Endothelial cell of umbilical vein (primary cell): ENCODE measurements at regions not wholly inside any gene's neighbourhood (a gene's known extent, or its start where the extent isn't known, plus 50 kb on each side); places are given as distances from the start of the nearest gene placed in this dataset.

Experiments
- BruUV-seq: library from RNA; stranded (reverse); fragments of 400-500 nt; replicated peaks from 2 replicates; lab custom pipeline; 2021; lab: Mats Ljungman, UMichigan
- CTCF ChIA-PET: fragments of 300-600, 350-600 bp; sonication (Branson Sonifier 250); formaldehyde crosslinking; loops from one replicate; lab custom pipeline; 2021; ENCODE audit warnings: antibody characterized with exemption, inconsistent platforms; lab: Charles Lee
- POLR2A ChIA-PET: fragments of 300-600, 350-600 bp; sonication (Branson Sonifier 250); formaldehyde crosslinking; loops from one replicate; lab custom pipeline; 2021; ENCODE audit warnings: antibody characterized with exemption, inconsistent platforms; lab: Charles Lee
- DNase-seq: peaks from one replicate; pipeline ENCODE4 v3.0.0-alpha.2; 2011; ENCODE audit warnings: low read depth, low spot score
- FAIRE-seq: peaks from 2 replicates; lab custom pipeline; 2011; peaks lifted over from hg19 to GRCh38; lab: Jason Lieb, UNC
- H2AFZ ChIP-seq: 2 replicates; pipeline ENCODE4 v1.6.0; 2012; ENCODE audit warnings: low read depth, low read length, control low read depth, inconsistent platforms
- H3K27ac ChIP-seq: 2 replicates; pipeline ENCODE4 v1.5.1; 2011; ENCODE audit warnings: low read depth, mild to moderate bottlenecking, control low read depth, low read length, moderate library complexity; ENCODE audit not compliant: insufficient read depth
- H3K27me3 ChIP-seq, 2 experiments: 2 replicates each; pipeline versions ENCODE4 v1.6.0 to v1.6.1; 2011; ENCODE audit warnings: low read length in 2 of 2, mixed read lengths in 1 of 2; ENCODE audit not compliant: control insufficient read depth in 2 of 2, insufficient read depth in 2 of 2
- H3K36me3 ChIP-seq, 2 experiments: 2 replicates in 1 of 2; 3 replicates in 1 of 2; pipeline ENCODE4 v1.5.1; 2011; ENCODE audit warnings: low read length in 2 of 2, mild to moderate bottlenecking in 1 of 2, moderate library complexity in 1 of 2; ENCODE audit not compliant: control insufficient read depth in 2 of 2, insufficient read depth in 2 of 2; ENCODE audit errors: extremely low read depth in 1 of 2
- H3K4me1 ChIP-seq: 3 replicates; pipeline ENCODE4 v1.5.1; 2011; ENCODE audit warnings: mild to moderate bottlenecking, low read length; ENCODE audit not compliant: control insufficient read depth, insufficient read depth; ENCODE audit errors: extremely low read depth
- H3K4me2 ChIP-seq: 2 replicates; pipeline ENCODE4 v1.6.1; 2011; ENCODE audit warnings: low read length, control low read depth, mixed read lengths; ENCODE audit not compliant: insufficient read depth
- H3K4me3 ChIP-seq, 3 experiments: fragments of 200-600 bp in 1 of 3; sonication (generic), shearing (Covaris generic) in 1 of 3; replicated peaks in 1 of 3; 2 replicates each; pipeline ENCODE4 v1.5.1; 2011 to 2016; ENCODE audit warnings: control low read depth in 3 of 3, low read length in 3 of 3, mild to moderate bottlenecking in 2 of 3, inconsistent platforms in 1 of 3, low read depth in 1 of 3, moderate library complexity in 1 of 3; ENCODE audit not compliant: insufficient read depth in 1 of 3
- H3K79me2 ChIP-seq: 2 replicates; pipeline ENCODE4 v1.6.0; 2012; ENCODE audit warnings: low read length, inconsistent platforms; ENCODE audit not compliant: control insufficient read depth, insufficient read depth
- H3K9ac ChIP-seq: replicated peaks from 2 replicates; pipeline ENCODE3; 2011; ENCODE audit warnings: low read length, control low read depth; ENCODE audit not compliant: insufficient read depth; ENCODE audit errors: extremely low read depth
- H3K9me1 ChIP-seq: replicated peaks from 3 replicates; pipeline ENCODE4 v1.6.0; 2011; ENCODE audit warnings: mild to moderate bottlenecking, low read length; ENCODE audit not compliant: control insufficient read depth, insufficient read depth; ENCODE audit errors: extremely low read depth
- H3K9me3 ChIP-seq: replicated peaks from 2 replicates; pipeline ENCODE4 v1.5.1; 2012; ENCODE audit warnings: low read length, inconsistent platforms; ENCODE audit not compliant: control insufficient read depth, insufficient read depth
- H4K20me1 ChIP-seq: replicated peaks from 2 replicates; pipeline ENCODE3; 2011; ENCODE audit warnings: mild to moderate bottlenecking, low read length; ENCODE audit not compliant: control insufficient read depth, insufficient read depth; ENCODE audit errors: extremely low read depth
- EZH2 ChIP-seq: IDR thresholded peaks from 2 replicates; pipeline ENCODE4 v1.6.1; 2012; ENCODE audit warnings: borderline replicate concordance, low read depth, mild to moderate bottlenecking, moderate library complexity, low read length, inconsistent platforms; ENCODE audit not compliant: severe bottlenecking
- GATA2 ChIP-seq: IDR thresholded peaks from 2 replicates; pipeline ENCODE4 v1.7.0; 2011; ENCODE audit warnings: low read depth, mild to moderate bottlenecking, moderate library complexity, mixed read lengths, low read length; ENCODE audit not compliant: insufficient read length, insufficient read depth
- JUN ChIP-seq: IDR thresholded peaks from 2 replicates; pipeline ENCODE4 v1.6.1; 2011; ENCODE audit warnings: borderline replicate concordance, low read depth; ENCODE audit not compliant: insufficient read length, insufficient read depth
- MAX ChIP-seq: IDR thresholded peaks from 2 replicates; pipeline ENCODE4 v1.6.1; 2011; ENCODE audit not compliant: insufficient read depth, insufficient read length
- MYC ChIP-seq: IDR thresholded peaks from one replicate; pipeline ENCODE4 v1.6.1; 2011; ENCODE audit warnings: mild to moderate bottlenecking, low read depth, low read length
- POLR2AphosphoS5 ChIP-seq: IDR thresholded peaks from 2 replicates; pipeline ENCODE4 v1.6.1; 2012; ENCODE audit warnings: low read depth, mild to moderate bottlenecking, control low read depth, low read length, moderate library complexity; ENCODE audit not compliant: insufficient read depth
- dilution Hi-C: fragments of 300-500 bp; cut with MboI; formaldehyde crosslinking; loops from one replicate; pipeline ENCODE4 v1.15.0; 2019; ENCODE audit warnings: low sequenced_read_pairs; ENCODE audit not compliant: extremely low pct_ligation_motif_present
- intact Hi-C: fragments of 100-400 bp; cut with micrococcal nuclease; formaldehyde crosslinking; loops from one replicate; pipeline ENCODE4 v1.10.0; 2022
- TF ChIP-seq, protein P1 (sequence below), 2 donors: IDR thresholded peaks; 1 replicate in 1 of 2; 2 replicates in 1 of 2; pipeline ENCODE4 v1.5.1; 2011; ENCODE audit warnings: low read length in 2 of 2, mild to moderate bottlenecking in 2 of 2, moderate library complexity in 2 of 2, control low read depth in 1 of 2, inconsistent platforms in 1 of 2, low read depth in 1 of 2; ENCODE audit not compliant: insufficient read depth in 1 of 2; ENCODE audit errors: extremely low read depth in 1 of 2

- H3K36me3 ChIP-seq: no peaks in the 10 kb centered on the region
- dilution Hi-C loops (no loop called here), intact Hi-C loops (no loop called here)
- H3K4me2 ChIP-seq: no peak overlapping the region
- H3K4me3 ChIP-seq: no peak overlapping the region
- H3K9me3 ChIP-seq: no peaks in the 10 kb centered on the region
- no peak overlapping the region for H3K9ac ChIP-seq
- POLR2A ChIA-PET: no interaction called here
- H3K4me1 ChIP-seq: no peaks in the 10 kb centered on the region
- H3K79me2 ChIP-seq: no peaks in the 10 kb centered on the region
- no peak for DNase-seq
- H2AFZ ChIP-seq: no peak overlapping the region
- no TSS peak for BruUV-seq
- CTCF ChIA-PET: no interaction called here
- H3K27me3 ChIP-seq: no peaks in the 10 kb centered on the region
- no peaks in the 10 kb centered on the region for H3K9me1 ChIP-seq
- TF ChIP-seq JUN: no peak
- no peak for TF ChIP-seq EZH2
- TF ChIP-seq, protein P1, sequence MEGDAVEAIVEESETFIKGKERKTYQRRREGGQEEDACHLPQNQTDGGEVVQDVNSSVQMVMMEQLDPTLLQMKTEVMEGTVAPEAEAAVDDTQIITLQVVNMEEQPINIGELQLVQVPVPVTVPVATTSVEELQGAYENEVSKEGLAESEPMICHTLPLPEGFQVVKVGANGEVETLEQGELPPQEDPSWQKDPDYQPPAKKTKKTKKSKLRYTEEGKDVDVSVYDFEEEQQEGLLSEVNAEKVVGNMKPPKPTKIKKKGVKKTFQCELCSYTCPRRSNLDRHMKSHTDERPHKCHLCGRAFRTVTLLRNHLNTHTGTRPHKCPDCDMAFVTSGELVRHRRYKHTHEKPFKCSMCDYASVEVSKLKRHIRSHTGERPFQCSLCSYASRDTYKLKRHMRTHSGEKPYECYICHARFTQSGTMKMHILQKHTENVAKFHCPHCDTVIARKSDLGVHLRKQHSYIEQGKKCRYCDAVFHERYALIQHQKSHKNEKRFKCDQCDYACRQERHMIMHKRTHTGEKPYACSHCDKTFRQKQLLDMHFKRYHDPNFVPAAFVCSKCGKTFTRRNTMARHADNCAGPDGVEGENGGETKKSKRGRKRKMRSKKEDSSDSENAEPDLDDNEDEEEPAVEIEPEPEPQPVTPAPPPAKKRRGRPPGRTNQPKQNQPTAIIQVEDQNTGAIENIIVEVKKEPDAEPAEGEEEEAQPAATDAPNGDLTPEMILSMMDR (IDR thresholded peaks at IDR 0.05; ENCODE audit: extremely low read depth in 1 of 2, insufficient read depth in 1 of 2, low read depth in 1 of 2, low read length in 2 of 2): no peak
- no peak for TF ChIP-seq POLR2AphosphoS5
- H4K20me1 ChIP-seq: no peaks in the 10 kb centered on the region
- FAIRE-seq: no peak
- no peak overlapping the region for H3K27ac ChIP-seq
Measured at GRCh38 chr1:240693036-240693435, 81.1 kb upstream of the GREM2 start.

DNA sequence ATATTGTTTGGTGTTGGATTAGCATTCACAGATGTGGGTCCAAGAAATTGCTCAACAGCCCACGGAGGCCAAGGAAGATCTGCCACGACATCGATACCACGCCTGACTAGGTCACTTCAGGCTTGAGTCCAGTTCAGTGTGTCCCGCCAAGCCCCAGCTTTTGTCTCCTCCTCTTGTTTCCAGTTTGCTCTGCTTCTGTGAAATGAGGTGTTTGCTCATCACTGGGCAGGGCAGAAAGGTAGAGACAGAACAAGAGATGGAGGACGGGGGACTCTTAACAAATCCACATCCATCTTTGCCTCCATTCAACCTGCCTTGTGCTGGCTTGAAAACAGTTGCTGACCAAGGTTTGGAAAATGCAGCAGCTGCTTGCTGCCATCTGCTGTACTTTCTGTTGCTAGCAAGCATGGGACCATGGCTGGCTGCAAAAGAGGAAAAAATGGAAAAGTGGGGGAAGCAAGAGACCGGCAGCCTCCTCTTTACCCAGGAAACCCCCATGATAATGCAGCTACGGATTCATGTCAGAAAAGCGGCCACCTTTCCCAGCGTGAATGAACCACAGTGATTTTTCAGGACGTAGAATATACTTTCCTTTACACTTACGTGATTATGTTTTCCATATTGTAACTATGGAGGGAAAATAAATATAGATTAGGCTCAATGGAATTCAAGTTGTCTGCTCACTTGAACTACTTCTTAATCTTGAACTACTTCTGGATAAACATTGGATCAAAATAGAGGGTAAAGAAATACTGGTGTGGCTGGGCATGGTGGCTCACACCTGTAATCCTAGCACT is 80.2 kb upstream of the GREM2 start:
- dilution Hi-C loops (no loop called here), intact Hi-C loops (no loop called here)
- H3K9me1 ChIP-seq: no peaks in the 10 kb centered on the region
- no peaks in the 10 kb centered on the region for H3K4me1 ChIP-seq
- H3K9ac ChIP-seq: no peak overlapping the region
- no peaks in the 10 kb centered on the region for H3K36me3 ChIP-seq
- H3K27me3 ChIP-seq: no peaks in the 10 kb centered on the region
- no TSS peak for BruUV-seq
- no peak overlapping the region for H3K27ac ChIP-seq
- no peak overlapping the region for H3K4me3 ChIP-seq
- ChIA-PET CTCF (no interaction called here), POLR2A (no interaction called here)
- H4K20me1 ChIP-seq: no peaks in the 10 kb centered on the region
- no peak overlapping the region for H3K4me2 ChIP-seq
- H3K79me2 ChIP-seq: no peaks in the 10 kb centered on the region
- H2AFZ ChIP-seq: no peak overlapping the region
- no peak for DNase-seq
- no peak for TF ChIP-seq MAX
- TF ChIP-seq MYC: no peak
- TF ChIP-seq POLR2AphosphoS5: no peak
- TF ChIP-seq, protein P1 (IDR thresholded peaks at IDR 0.05; ENCODE audit: extremely low read depth in 1 of 2, insufficient read depth in 1 of 2, low read depth in 1 of 2, low read length in 2 of 2): no peak
- TF ChIP-seq GATA2: no peak
- TF ChIP-seq JUN: no peak
- no peaks in the 10 kb centered on the region for H3K9me3 ChIP-seq
- no peak for FAIRE-seq
